Uterus (tissue), 2 donors: ENCODE measurements at regions not wholly inside any gene's neighbourhood (a gene's known extent, or its start where the extent isn't known, plus 50 kb on each side); places are given as distances from the start of the nearest gene placed in this dataset.

Experiments
- POLR2A ChIP-seq, 2 donors: fragments of 450-650 bp; IDR thresholded peaks; one replicate each; pipeline ENCODE4 v1.6.1; 2016; ENCODE audit warnings: antibody characterized with exemption in 2 of 2, mild to moderate bottlenecking in 1 of 2, moderate library complexity in 1 of 2
- TF ChIP-seq, protein P1 (sequence below), 4 experiments: fragments of 200-600 bp in 2 of 4; fragments of 450-650 bp in 2 of 4; sonication (generic) in 2 of 4; IDR thresholded peaks; one replicate each; pipeline ENCODE4 v1.5.1; 2016 to 2019; ENCODE audit warnings: antibody characterized with exemption in 4 of 4, mild to moderate bottlenecking in 2 of 4, moderate library complexity in 1 of 4

GRCh38 chr3:127135241-127136023 lies 57.5 kb upstream of the PRR23E start:
- TF ChIP-seq, protein P1, sequence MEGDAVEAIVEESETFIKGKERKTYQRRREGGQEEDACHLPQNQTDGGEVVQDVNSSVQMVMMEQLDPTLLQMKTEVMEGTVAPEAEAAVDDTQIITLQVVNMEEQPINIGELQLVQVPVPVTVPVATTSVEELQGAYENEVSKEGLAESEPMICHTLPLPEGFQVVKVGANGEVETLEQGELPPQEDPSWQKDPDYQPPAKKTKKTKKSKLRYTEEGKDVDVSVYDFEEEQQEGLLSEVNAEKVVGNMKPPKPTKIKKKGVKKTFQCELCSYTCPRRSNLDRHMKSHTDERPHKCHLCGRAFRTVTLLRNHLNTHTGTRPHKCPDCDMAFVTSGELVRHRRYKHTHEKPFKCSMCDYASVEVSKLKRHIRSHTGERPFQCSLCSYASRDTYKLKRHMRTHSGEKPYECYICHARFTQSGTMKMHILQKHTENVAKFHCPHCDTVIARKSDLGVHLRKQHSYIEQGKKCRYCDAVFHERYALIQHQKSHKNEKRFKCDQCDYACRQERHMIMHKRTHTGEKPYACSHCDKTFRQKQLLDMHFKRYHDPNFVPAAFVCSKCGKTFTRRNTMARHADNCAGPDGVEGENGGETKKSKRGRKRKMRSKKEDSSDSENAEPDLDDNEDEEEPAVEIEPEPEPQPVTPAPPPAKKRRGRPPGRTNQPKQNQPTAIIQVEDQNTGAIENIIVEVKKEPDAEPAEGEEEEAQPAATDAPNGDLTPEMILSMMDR (IDR thresholded peaks at IDR 0.05): no peak
- no peak for TF ChIP-seq POLR2A (IDR thresholded peaks at IDR 0.05)
